ENCODE measurements at regions not wholly inside any gene's neighbourhood (a gene's known extent, or its start where the extent isn't known, plus 50 kb on each side); places are given as distances from the start of the nearest gene placed in this dataset.

DNA sequence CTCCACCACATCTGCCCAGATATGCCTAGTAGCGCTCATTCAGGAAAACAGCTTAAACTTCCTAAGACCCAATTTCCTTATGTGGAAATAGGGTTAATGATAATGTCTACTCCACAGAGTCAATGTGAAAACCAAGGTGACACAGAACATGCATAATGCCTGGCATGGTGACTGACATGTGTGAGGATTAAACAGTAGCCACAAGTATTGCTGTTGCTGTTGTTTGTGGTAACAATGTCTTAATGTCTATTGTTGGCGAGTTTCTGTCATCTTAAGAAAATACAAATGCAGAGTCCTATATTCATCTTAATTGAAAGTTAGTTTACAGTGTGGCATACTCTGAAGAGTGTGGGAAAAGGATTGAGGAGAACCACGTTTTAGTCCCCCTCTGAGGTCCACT is 75.6 kb upstream of the NGF start:
- DNase-seq (ENCODE audit: low read depth in 2 of 2), result no peak

DNA sequence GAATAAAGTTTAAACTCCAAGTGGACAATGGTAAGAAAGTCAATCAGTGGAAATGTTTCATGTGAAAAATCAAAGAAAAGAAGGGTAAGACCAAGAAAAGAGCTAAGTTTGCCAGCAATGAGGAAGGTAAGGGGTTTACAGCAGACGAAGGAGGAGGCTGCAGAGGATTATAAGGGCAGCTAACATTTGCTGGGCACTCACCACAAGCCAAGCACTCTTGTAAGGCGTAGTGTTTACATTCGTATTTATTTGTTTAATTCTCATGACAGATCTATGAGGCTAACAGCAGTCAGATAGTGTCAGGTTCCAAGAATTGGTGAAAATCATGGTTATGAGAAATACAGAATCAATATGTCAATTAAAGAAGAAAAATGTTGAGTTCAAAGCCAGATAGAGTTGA is 75.2 kb upstream of the NGF start:
- DNase-seq (ENCODE audit: low read depth in 2 of 2), result no peak

- no peak for DNase-seq (ENCODE audit: low read depth in 2 of 2)
Measured at GRCh38 chr1:115412733-115413132, 74.7 kb upstream of the NGF start.

DNA sequence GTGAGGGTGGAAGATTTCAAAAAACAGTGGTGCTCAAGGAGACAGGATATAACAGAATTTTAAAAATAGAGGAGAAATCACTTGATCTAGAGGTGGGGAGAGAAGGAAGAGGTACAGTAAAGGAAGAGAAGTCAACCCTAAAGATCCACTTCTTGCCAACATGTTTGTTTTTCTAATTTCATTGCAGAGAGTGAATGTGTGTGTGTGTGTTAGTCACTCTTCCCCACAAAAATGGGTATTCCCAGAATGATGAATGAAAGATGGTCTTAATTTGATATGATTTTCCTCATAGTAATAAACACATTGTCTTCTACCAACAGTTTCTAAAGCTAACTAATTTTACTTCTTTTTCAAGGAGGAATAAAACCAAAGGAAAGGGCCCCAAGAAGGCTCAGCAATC is 74.2 kb upstream of the NGF start:
- peak in 1 of 2 donors; percentile 13 for DNase-seq (ENCODE audit: low read depth in 2 of 2)

DNA sequence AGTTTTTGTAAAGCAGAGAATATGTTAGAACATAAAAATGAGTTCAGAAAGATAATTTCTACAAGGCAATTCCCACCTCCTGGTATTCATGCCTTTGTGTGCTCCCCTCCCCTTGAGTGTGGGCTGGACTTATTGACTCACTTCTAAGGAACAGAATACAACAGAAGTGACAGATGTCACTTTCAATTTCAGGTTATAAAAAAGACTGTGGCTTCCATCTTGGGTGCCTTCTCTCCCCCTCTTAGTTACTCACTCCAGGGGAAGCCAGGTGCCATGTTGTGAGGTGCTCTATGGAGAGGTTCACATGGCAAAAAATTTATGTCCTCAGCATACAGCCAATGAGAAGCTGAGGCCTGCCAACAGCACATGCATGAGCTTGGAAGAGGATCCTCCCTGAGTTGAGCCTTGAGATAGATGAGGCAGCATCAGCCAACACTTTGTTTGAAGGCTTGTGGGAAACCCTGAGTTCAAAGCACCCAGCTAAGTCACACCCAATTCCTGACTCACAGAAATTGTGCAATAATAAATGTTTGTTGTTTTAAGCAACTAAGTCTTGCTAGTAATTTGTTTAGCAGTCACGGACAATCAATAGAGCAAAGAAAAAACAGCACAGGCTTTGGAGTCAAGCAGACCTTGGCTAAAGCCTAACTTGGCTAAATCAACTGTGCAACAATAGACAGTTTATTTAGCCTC is 73.5 kb upstream of the NGF start:
- peak in 1 of 2 donors; percentile 28 for DNase-seq (ENCODE audit: low read depth in 2 of 2)

DNA sequence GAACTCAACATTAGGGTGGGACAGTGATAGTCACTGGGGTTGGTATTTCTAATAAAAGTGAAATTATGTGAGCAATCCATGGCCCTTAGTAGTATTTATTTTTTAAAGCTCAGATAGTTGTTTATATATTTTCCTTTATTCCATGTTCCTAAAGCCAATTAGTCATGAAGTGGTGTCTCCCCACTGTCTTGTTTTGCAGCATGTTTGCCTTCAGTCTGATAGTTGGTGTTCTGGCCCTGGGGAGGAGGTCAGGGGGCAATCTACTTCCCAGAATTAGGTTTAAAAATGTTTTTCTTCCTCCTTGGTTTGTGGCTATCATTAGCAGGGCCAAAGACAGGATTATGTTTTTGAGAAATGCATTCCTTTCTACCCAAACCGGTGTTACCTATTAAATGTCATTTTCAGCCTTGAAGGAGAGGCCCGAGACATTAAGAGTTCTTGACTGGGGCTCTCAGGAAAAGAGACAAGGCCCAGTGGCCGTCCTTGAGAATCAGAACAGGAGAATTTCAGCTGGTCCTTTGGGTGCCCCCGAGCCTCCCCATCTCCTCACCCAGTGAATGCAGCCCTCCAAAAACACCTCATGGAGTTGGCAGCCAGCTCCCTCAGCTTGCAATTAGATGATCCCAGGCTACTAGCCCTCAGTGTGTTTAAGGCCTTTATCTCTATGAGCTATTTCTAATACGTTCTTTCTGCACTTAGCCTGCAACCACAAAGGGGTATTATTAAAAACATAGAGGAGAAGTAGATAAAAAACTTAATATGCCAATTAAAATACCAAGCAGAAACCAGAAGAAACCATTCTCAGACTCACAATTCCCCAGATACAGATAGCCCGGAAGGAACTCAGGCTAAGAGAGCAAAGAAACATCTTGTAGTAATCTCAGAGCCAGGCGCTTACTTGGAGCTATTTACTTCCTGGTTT is 71.3 kb upstream of the NGF start:
- DNase-seq (ENCODE audit: low read depth in 2 of 2), result no peak

- DNase-seq (ENCODE audit: low read depth in 2 of 2), result no peak
Measured at GRCh38 chr1:115408533-115408932, 70.5 kb upstream of the NGF start.

DNA sequence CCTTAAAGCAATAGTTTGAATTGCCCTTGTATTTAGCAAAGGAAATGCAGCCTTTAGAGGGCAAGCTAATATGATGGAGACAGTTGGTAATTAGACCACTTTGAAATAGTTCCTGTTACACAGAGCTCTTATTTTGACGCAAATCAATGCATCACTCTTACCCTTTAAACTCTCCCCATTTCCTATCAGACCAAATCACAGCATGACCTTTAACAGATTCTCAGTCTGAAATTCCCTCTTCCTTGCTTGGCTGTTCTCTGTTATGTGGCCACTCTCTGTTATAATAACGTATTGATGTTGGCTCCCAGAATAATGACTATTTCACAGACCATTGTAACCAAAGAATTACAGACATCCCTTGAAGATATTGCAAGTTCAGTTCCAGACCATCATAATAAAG is 66.9 kb upstream of the NGF start:
- DNase-seq (ENCODE audit: low read depth in 2 of 2), result no peak

- peak in 1 of 2 donors; percentile 12 for DNase-seq (ENCODE audit: low read depth in 2 of 2)
Measured at GRCh38 chr1:115402753-115403184, 64.7 kb upstream of the NGF start.

GRCh38 chr1:115401676-115402075 is 63.6 kb upstream of the NGF start:
- DNase-seq (ENCODE audit: low read depth in 2 of 2), result no peak

DNA sequence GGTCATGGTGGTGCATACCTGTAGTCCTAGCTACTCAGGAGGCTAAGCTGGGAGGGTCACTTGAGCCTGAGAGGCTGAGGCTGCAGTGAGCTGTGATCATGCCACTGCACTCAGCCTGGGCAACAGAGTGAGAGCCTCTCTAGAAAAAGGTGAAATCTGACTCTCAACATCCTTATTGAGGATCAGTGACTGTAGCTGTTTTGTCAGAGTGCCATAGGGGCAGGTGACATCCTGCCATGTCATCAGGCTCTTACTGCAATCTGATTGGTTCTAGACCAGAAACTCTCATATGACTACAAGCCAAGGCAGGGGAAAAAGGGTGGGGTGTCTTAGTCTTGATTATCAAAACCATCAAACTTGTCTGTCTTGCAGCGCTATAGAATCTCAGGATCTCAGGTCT is 62.8 kb upstream of the NGF start:
- no peak for DNase-seq (ENCODE audit: low read depth in 2 of 2)

- no peak for DNase-seq (ENCODE audit: low read depth in 2 of 2)
Measured at GRCh38 chr1:115400426-115400825, 62.4 kb upstream of the NGF start.

DNA sequence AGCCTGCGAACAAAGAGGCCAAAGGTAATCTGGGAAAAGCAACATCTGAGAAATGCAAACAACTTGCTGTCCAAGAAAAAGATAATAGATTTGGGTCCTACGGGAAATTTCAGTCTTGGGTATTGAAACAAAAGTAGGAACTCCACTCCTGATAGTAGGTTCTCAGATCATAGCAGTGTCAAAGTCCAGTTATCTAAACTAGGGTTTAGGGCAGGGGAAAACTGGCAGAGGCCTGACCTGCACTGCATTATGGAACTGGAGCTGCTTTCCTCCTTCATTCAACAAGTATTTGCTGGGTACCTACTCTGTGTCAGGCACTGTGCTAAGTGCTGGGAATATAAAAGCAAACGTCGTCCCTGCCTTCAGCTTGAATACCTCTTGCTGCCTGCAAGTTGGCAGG is 60.7 kb upstream of the NGF start:
- no peak for DNase-seq (ENCODE audit: low read depth in 2 of 2)

Data from dermis microvascular lymphatic vessel endothelial cell (primary cell).